Left colon (tissue), 2 donors: ENCODE measurements at regions not wholly inside any gene's neighbourhood (a gene's known extent, or its start where the extent isn't known, plus 50 kb on each side); places are given as distances from the start of the nearest gene placed in this dataset.
"Not testable (repeated sequence)": the region's sequence is repeated elsewhere in the genome, so short reads cannot be mapped to it uniquely, and the experiment has no call there.

ENCODE experiments used
- ATAC-seq: fragments of 200-7000 bp; cut with Tn5 transposase; one replicate; pipeline ENCODE4 v1.9.1; 2020; ENCODE audit warnings: mild to moderate bottlenecking, moderate library complexity
- DNase-seq, 2 donors: peaks; one replicate each; pipeline ENCODE4 v3.0.0-alpha.2; 2020
- intact Hi-C, 2 donors: fragments of 100-400 bp; cut with DNase I in 1 of 2; cut with micrococcal nuclease in 1 of 2; formaldehyde crosslinking; loops; one replicate each; pipeline versions ENCODE4 v1.11.2 to v1.14.0; 2022; cut with DNase I, micrococcal nuclease
- donor health status: DM: no; HTN: no; CAD: no.
- donor health status: DM: yes; HTN: yes; CAD: no.

DNA sequence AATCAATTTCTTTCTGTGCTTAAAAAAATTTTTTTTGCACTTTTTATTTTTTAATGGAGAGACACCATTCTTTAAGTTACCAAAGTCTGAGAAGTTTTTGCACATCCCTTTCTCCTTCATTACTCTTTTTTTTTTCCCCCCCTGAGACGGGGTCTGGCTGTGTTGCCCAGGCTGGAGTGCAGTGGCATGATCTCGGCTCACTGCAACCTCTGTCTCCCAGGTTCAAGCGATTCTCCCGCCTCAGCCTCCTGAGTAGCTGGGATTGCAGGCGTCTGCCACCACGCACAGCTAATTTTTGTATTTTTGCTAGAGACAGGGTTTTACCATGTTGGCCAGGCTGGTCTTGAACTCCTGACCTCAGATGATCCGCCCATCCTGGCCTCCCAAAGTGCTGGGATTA, 104.3 kb downstream of the UTRN start:
- ATAC-seq, DNase-seq, intact Hi-C loops: not testable (repeated sequence)

DNA sequence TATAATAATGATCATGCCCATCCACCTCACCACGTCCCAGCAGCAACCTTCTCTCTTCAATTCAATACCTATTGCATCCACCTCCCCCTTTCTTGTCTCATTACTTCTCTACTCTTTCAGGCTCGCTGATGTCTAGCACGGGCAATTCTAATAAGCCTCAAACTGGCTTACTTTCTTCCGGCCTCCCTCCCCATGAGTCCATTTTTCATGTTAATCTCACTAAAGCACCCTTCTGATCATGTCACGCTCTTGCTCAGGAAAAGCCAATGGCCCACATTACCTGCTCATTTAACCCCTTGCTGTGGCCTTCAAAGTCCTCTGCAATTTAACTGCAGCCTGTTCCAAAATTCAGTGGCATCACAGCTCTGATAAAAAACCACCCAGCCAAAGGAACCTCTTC, 105.1 kb downstream of the UTRN start:
- DNase-seq (no peak), ATAC-seq (no peak)
- intact Hi-C loops = no loop called here

GRCh38 chr6:144390886-144391285, 105.8 kb downstream of the UTRN start:
- intact Hi-C loops = no loop called here
- no peak for DNase-seq

GRCh38 chr6:144392536-144392935, 107.4 kb downstream of the UTRN start:
- ATAC-seq = no peak
- no peak for DNase-seq
- intact Hi-C loops = no loop called here

More at GRCh38 chr6:144390886-144391285, 105.8 kb downstream of the UTRN start:
- no peak for ATAC-seq

DNA sequence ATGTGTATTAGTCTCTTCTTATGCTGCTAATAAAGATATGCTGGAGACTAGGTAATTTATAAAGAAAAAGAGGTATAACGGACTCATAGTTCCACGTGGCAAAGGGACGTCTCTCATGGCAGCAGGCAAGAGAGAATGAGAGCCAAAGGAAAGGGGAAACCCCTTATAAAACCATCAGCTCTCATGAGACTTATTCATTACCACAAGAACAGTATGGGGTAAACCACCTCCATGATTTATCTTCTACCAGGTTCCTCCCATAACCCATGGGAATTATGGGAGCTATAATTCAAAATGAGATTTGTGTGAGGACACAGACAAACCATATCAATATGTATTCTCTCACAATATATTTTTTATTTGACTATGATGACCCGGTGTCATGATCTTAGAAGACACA, 109.1 kb downstream of the UTRN start:
- no peak for DNase-seq
- ATAC-seq = no peak

GRCh38 chr6:144395014-144395413, 109.9 kb downstream of the UTRN start:
- DNase-seq (no peak), ATAC-seq (no peak)
- intact Hi-C loops = no loop called here

More for the DNA sequence above, 109.1 kb downstream of the UTRN start:
- intact Hi-C loops = no loop called here

DNA sequence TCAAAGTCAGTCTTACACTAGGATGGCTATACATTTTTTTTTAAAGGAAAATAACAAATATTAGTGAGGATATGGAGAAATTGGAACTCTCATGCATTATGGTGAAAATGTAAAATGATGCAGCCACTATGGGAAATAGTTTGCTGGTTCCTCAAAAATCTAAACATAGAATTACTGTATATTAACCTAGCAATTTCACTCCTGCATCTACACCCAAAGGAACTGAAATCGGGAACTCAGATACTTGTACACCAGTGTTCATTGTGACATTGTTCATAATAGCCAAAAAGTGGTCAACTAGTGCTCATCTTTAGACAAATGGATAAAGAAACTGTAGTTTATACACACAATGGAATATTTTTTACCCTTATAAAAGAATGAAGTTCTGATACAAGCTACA, 110.7 kb downstream of the UTRN start:
- intact Hi-C loops = no loop called here
- DNase-seq (no peak), ATAC-seq (no peak)

- intact Hi-C loops = no loop called here
- DNase-seq = no peak
- ATAC-seq = no peak
Observed at GRCh38 chr6:144397141-144397540, 112.0 kb downstream of the UTRN start.

- DNase-seq = no peak
- ATAC-seq = no peak
- intact Hi-C loops = no loop called here
Observed at GRCh38 chr6:144400321-144400720, 115.2 kb downstream of the UTRN start.

- ATAC-seq (no peak), DNase-seq (no peak)
- intact Hi-C loops = no loop called here
Observed at GRCh38 chr6:144401736-144402733, 116.9 kb downstream of the UTRN start.

DNA sequence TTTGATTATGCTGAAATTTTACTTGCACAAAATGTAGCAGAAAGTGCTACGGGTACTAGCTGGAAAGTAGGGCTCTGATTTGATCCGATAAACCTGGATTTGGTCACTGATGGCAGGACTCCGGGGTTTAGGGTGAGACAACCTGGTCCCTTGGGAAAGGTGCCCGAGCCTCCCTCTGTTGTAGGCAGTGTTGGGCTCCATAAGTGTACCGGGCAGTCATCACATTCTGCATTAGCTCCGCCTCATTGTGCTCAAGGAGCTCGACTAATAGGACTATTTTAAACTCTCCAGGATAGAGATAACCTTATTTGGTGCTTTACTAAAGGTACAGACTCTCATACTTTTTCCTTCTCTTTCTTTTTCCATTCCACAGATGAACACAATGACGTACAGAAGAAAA, 117.6 kb downstream of the UTRN start:
- intact Hi-C loops = no loop called here
- no peak for DNase-seq
- ATAC-seq = no peak

DNA sequence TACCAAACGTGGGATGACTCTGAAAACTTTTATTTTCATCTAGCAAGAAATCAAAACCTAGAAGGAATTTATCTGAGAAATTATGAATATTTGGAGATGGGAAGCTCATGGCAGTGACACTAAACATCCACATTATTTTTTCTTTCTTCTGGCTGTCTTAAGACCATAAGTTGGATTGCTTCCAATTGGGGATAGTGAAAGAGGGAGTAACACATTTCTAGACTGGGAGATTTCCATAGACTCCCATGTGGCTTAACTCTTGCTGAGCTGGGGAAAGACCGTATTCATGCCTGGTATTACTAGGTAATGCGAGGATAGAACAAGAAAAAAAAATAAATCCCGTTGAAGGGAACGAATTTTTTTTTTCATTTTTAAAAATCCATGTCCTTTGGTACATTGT, 120.0 kb downstream of the UTRN start:
- ATAC-seq (no peak), DNase-seq (no peak)
- intact Hi-C loops = no loop called here

DNA sequence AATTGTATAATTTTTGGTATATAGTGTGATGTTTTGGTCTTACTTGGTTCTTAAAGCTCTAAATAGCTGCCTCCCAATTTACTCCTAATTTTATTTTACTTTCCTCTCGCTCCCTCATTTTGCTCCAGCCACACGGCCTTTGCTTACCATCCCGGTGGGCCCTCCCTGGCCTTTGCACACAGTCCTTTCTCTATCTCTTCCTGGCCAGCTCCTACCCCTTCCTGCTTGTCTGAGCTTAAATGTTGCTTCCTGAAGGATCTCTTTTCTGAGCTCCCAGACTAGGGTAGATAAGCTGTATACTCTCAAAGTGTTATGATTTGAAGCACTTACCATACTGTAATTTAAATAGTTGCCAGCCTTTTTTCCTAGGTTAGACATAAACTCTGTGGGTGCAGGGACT, 121.7 kb downstream of the UTRN start:
- intact Hi-C loops = no loop called here
- DNase-seq (no peak), ATAC-seq (no peak)

- no peak for DNase-seq
- no peak for ATAC-seq
- intact Hi-C loops = no loop called here
Observed at GRCh38 chr6:144408161-144408560, 123.0 kb downstream of the UTRN start.

DNA sequence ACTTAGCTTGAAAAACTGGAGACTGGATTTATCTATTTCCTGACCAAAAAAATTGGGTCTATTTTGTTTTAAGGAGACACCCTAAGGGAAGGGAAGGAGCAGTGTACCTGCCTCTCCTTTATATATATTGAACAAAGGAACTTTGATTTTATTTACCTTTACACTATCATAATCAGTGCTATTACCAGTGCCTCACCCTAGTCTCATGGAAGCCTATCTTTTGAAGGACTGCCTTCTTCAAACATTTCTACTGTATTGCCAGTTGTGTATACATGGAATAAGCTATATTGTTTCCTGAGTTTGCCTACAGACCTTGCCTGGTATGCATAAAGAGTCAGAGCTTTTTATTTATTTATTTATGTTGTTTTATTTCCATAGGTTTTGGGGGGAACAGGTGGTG, 124.9 kb downstream of the UTRN start:
- DNase-seq (no peak), ATAC-seq (peak; percentile 89)
- intact Hi-C loops = no loop called here

DNA sequence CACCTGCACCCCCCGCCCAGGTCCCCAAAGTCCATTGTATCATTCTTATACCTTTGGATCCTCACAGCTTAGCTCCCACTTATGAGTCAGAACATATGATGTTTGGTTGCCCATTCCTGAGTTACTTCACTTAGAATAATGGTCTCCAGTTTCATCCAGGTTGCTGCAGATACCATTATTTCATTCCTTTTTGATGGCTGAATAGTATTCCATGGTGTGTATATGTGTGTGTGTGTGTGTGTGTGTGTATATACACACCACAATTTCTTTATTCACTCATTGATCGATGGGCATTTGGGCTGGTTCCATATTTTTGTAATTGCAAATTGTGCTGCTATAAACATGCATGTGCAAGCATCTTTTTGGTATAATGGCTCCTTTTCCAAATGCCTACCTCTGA, 125.4 kb downstream of the UTRN start:
- DNase-seq, ATAC-seq, intact Hi-C loops: not testable (repeated sequence)

- DNase-seq (no peak), ATAC-seq (peak; percentile 29)
- intact Hi-C loops = no loop called here
Observed at GRCh38 chr6:144411531-144412165, 126.5 kb downstream of the UTRN start.

DNA sequence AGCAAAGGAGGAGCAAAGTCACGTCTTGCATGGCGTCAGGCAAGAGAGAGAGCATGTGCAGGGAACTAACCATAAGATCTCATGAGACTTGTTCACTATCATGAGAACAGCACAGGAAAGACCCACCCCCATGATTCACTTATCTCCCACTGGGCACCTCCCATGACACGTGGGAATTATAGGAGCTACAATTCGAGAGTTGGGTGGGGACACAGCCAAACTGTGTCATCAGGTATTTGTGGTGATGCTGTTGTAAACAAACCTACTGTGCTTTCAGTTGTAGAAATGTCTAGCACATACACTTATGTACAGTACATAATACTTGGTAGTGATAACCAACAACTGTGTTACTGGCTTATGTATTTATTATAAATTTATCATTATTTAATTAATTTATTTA, 128.3 kb downstream of the UTRN start:
- intact Hi-C loops = no loop called here
- DNase-seq (peak in 1 of 2 donors; percentile 27), ATAC-seq (no peak)

GRCh38 chr6:144415014-144415413, 129.9 kb downstream of the UTRN start:
- intact Hi-C loops = no loop called here
- no peak for DNase-seq
- peak; percentile 88 for ATAC-seq

DNA sequence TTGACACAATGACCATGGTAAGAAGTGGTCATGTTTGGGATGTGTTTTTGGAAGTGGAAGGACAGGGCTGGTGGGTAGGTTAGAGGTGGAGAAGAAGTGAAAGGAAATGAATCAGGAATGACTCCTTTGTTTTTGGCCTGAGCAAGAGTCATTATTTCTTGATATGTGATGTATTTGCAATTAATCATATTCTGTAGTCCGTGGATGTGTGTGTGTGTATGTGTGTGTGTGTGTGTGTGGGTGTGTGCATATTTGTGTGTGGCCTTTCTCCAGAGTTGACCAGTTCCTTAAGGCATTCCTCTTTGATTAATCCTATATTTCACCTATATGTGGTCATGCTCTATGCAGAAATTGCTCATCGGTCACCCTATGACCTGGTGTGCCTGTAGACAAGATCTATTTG, 130.7 kb downstream of the UTRN start:
- intact Hi-C loops = no loop called here
- ATAC-seq = no peak
- DNase-seq = no peak
